Endodermal cell (in vitro differentiated cells): ENCODE measurements at regions not wholly inside any gene's neighbourhood (a gene's known extent, or its start where the extent isn't known, plus 50 kb on each side); places are given as distances from the start of the nearest gene placed in this dataset.

Source experiments
- DNase-seq: peaks from one replicate; pipeline ENCODE4 v3.0.0-alpha.2; 2017
- H3K27ac ChIP-seq: 2 replicates; pipeline ENCODE4 v1.5.1; 2013; ENCODE audit warnings: mild to moderate bottlenecking, low read depth, low read length, moderate library complexity
- H3K27me3 ChIP-seq: 2 replicates; pipeline ENCODE4 v1.6.1; 2013; ENCODE audit warnings: mild to moderate bottlenecking, low read length, moderate library complexity; ENCODE audit not compliant: insufficient read depth, control insufficient read depth, poor library complexity, severe bottlenecking
- H3K36me3 ChIP-seq: 2 replicates; pipeline ENCODE4 v1.7.0; 2013; ENCODE audit warnings: mild to moderate bottlenecking, low read length, moderate library complexity; ENCODE audit not compliant: control insufficient read depth, insufficient read depth
- H3K4me1 ChIP-seq: one replicate; pipeline ENCODE4 v1.7.0; 2013; ENCODE audit warnings: low read length; ENCODE audit not compliant: control insufficient read depth, insufficient read depth
- H3K4me3 ChIP-seq: 2 replicates; pipeline ENCODE4 v1.5.1; 2013; ENCODE audit warnings: mild to moderate bottlenecking, low read length, moderate library complexity
- H3K9ac ChIP-seq: 2 replicates; pipeline ENCODE4 v1.6.1; 2013; ENCODE audit warnings: mild to moderate bottlenecking, low read length, moderate library complexity; ENCODE audit not compliant: poor library complexity, severe bottlenecking; ENCODE audit errors: extremely low read depth
- H3K9me3 ChIP-seq: 2 replicates; pipeline ENCODE4 v1.6.1; 2013; ENCODE audit warnings: mild to moderate bottlenecking, low read length, moderate library complexity; ENCODE audit not compliant: control insufficient read depth
- H3K27ac Mint-ChIP-seq: 2 replicates; pipeline ENCODE4 v1.8.0; 2020; ENCODE audit warnings: mixed read lengths
- H3K27me3 Mint-ChIP-seq: 2 replicates; pipeline ENCODE4 v1.8.0; 2021; ENCODE audit warnings: mild to moderate bottlenecking, mixed read lengths; ENCODE audit not compliant: insufficient read depth
- H3K36me3 Mint-ChIP-seq: 2 replicates; pipeline ENCODE4 v1.8.0; 2020; ENCODE audit warnings: low read depth, mixed read lengths
- H3K4me1 Mint-ChIP-seq: 2 replicates; pipeline ENCODE4 v1.8.0; 2020; ENCODE audit warnings: mixed read lengths
- H3K4me3 Mint-ChIP-seq: 2 replicates; pipeline ENCODE4 v1.8.0; 2020; ENCODE audit warnings: mild to moderate bottlenecking, moderate library complexity, mixed read lengths
- H3K9me3 Mint-ChIP-seq: 2 replicates; pipeline ENCODE4 v1.8.0; 2020; ENCODE audit warnings: mild to moderate bottlenecking, mixed read lengths
- WGBS, 2 experiments: methylation state at CpG; one replicate each; pipeline versions ENCODE4 v1.1.5 to v1.1.7; 2013; ENCODE audit warnings: missing lambda C conversion rate in 2 of 2, mixed read lengths in 1 of 2; ENCODE audit not compliant: insufficient coverage in 1 of 2, insufficient read length in 1 of 2; 5-methylcytosine and 5-hydroxymethylcytosine counted together
- TF ChIP-seq, protein P1 (sequence below): fragments of 200-600 bp; sonication (generic); conservative IDR thresholded peaks from 2 replicates; pipeline ENCODE4 v1.5.0; 2021; ENCODE audit warnings: antibody characterized with exemption, mild to moderate bottlenecking

DNA sequence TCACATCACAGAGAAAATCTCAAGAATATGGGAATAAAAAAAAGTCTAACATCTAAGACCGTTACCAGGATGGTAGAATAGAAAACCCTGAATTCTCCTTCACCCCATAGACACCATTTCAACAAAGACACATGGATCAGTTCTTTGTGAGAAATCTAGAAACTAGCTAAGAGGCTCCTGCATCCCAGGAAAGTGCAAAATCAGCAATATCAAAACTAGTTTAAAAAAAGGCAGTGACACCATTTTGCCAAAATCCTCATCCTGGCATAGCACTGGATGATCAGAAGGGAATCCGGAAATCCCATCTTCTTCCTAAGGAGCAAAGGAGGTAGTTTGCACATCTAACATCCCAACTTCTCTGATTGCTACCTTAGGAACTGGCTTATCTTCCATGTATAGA, 88.9 kb upstream of the MAGEE2 start:
- DNase-seq = no peak
- no peaks in the 10 kb centered on the region for H3K36me3 ChIP-seq
- no peaks in the 10 kb centered on the region for H3K27me3 ChIP-seq
- WGBS, 2 experiments = 90 to 100% methylated on average over 1 to 2 of the region's 2 CpGs
- H3K27ac ChIP-seq = no peak overlapping the region
- no peaks in the 10 kb centered on the region for H3K27me3 Mint-ChIP-seq
- no peaks in the 10 kb centered on the region for H3K4me1 ChIP-seq
- H3K9ac ChIP-seq = no peak overlapping the region
- H3K9me3 Mint-ChIP-seq = peaks cover 72% of the 10 kb centered on the region
- no peaks in the 10 kb centered on the region for H3K4me1 Mint-ChIP-seq
- no peaks in the 10 kb centered on the region for H3K36me3 Mint-ChIP-seq
- no peak overlapping the region for H3K4me3 Mint-ChIP-seq
- H3K9me3 ChIP-seq = no peaks in the 10 kb centered on the region
- TF ChIP-seq, protein P1, sequence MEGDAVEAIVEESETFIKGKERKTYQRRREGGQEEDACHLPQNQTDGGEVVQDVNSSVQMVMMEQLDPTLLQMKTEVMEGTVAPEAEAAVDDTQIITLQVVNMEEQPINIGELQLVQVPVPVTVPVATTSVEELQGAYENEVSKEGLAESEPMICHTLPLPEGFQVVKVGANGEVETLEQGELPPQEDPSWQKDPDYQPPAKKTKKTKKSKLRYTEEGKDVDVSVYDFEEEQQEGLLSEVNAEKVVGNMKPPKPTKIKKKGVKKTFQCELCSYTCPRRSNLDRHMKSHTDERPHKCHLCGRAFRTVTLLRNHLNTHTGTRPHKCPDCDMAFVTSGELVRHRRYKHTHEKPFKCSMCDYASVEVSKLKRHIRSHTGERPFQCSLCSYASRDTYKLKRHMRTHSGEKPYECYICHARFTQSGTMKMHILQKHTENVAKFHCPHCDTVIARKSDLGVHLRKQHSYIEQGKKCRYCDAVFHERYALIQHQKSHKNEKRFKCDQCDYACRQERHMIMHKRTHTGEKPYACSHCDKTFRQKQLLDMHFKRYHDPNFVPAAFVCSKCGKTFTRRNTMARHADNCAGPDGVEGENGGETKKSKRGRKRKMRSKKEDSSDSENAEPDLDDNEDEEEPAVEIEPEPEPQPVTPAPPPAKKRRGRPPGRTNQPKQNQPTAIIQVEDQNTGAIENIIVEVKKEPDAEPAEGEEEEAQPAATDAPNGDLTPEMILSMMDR = no peak
- H3K27ac Mint-ChIP-seq = no peak overlapping the region
- H3K4me3 ChIP-seq = no peak overlapping the region

- Mint-ChIP-seq H3K4me3 (no peak overlapping the region), H3K27me3 (no peaks in the 10 kb centered on the region), H3K4me1 (no peaks in the 10 kb centered on the region), H3K27ac (no peak overlapping the region), H3K36me3 (no peaks in the 10 kb centered on the region), H3K9me3 (peaks cover 56% of the 10 kb centered on the region)
- no peaks in the 10 kb centered on the region for H3K4me1 ChIP-seq
- no peak overlapping the region for H3K27ac ChIP-seq
- no peaks in the 10 kb centered on the region for H3K36me3 ChIP-seq
- no peaks in the 10 kb centered on the region for H3K27me3 ChIP-seq
- no peak overlapping the region for H3K4me3 ChIP-seq
- H3K9ac ChIP-seq = no peak overlapping the region
- no peaks in the 10 kb centered on the region for H3K9me3 ChIP-seq
- TF ChIP-seq, protein P1 = no peak
- DNase-seq = no peak
- 100% methylated on average over 1 of the region's 1 CpG; no CpG with 5 or more reads in 1 of the 2 experiments for WGBS, 2 experiments
Observed at GRCh38 chrX:75883446-75883845, 98.4 kb upstream of the MAGEE2 start.

DNA sequence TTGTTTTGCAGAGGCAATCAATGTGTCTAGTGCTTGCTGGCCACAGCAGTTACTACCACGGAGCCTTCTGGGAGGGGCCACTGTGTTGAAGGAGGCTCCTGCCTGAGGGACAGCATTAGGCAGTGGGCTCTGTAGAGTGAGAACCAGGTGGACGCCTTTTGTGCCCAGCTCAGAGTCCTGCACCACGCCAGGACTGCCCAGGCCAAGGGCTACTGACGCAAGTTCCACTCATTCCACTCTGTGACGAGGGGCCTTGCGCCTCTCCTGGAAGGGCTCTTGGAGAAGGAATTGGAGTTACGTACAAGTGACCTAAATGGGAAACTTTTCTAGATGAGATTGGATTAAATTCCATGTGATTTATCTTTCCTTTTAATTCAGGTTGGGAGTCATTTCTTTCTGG, 102.8 kb upstream of the MAGEE2 start:
- no peaks in the 10 kb centered on the region for H3K4me1 Mint-ChIP-seq
- TF ChIP-seq, protein P1 = no peak
- peaks cover 45% of the 10 kb centered on the region for H3K9me3 Mint-ChIP-seq
- no peaks in the 10 kb centered on the region for H3K27me3 Mint-ChIP-seq
- no peak overlapping the region for H3K4me3 Mint-ChIP-seq
- Histone ChIP-seq H3K4me1 (no peaks in the 10 kb centered on the region), H3K4me3 (no peak overlapping the region), H3K9me3 (no peaks in the 10 kb centered on the region), H3K9ac (no peak overlapping the region), H3K36me3 (no peaks in the 10 kb centered on the region), H3K27ac (no peak overlapping the region), H3K27me3 (no peaks in the 10 kb centered on the region)
- no peaks in the 10 kb centered on the region for H3K36me3 Mint-ChIP-seq
- H3K27ac Mint-ChIP-seq = no peak overlapping the region
- WGBS, 2 experiments = 82 to 100% methylated on average over 4 to 7 of the region's 7 CpGs
- no peak for DNase-seq
